Trophoblast cell (in vitro differentiated cells and primary cell): ENCODE measurements at regions not wholly inside any gene's neighbourhood (a gene's known extent, or its start where the extent isn't known, plus 50 kb on each side); places are given as distances from the start of the nearest gene placed in this dataset.

ENCODE experiments used
- DNase-seq, 2 donors: peaks; one replicate each; pipeline ENCODE4 v3.0.0-alpha.2; 2016
- H2AFZ ChIP-seq: 2 replicates; pipeline ENCODE4 v1.6.1; 2013; ENCODE audit warnings: low read length, moderate library complexity, mild to moderate bottlenecking; ENCODE audit not compliant: insufficient read depth, poor library complexity
- H2AK5ac ChIP-seq: 2 replicates; pipeline ENCODE4 v1.6.1; 2013; ENCODE audit warnings: mild to moderate bottlenecking, low read length
- H2BK120ac ChIP-seq: 2 replicates; pipeline ENCODE4 v1.6.1; 2013; ENCODE audit warnings: low read length, mild to moderate bottlenecking, moderate library complexity; ENCODE audit not compliant: insufficient read depth, poor library complexity
- H2BK12ac ChIP-seq: 2 replicates; pipeline ENCODE4 v1.6.1; 2013; ENCODE audit warnings: mild to moderate bottlenecking, low read length, moderate library complexity
- H2BK5ac ChIP-seq: 2 replicates; pipeline ENCODE4 v1.6.1; 2013; ENCODE audit warnings: low read length, low read depth, moderate library complexity, mild to moderate bottlenecking; ENCODE audit not compliant: poor library complexity
- H3K14ac ChIP-seq: 2 replicates; pipeline ENCODE4 v1.6.1; 2013; ENCODE audit warnings: mild to moderate bottlenecking, low read length
- H3K18ac ChIP-seq: 2 replicates; pipeline ENCODE4 v1.6.1; 2013; ENCODE audit warnings: mild to moderate bottlenecking, low read length
- H3K23ac ChIP-seq: 2 replicates; pipeline ENCODE4 v1.6.1; 2013; ENCODE audit warnings: low read length
- H3K27ac ChIP-seq: 2 replicates; pipeline ENCODE4 v1.5.1; 2013; ENCODE audit warnings: low read depth, mild to moderate bottlenecking, inconsistent platforms, low read length, moderate library complexity
- H3K27me3 ChIP-seq: 2 replicates; pipeline ENCODE4 v1.6.1; 2013; ENCODE audit warnings: inconsistent platforms, mild to moderate bottlenecking, low read length, moderate library complexity; ENCODE audit not compliant: insufficient read depth
- H3K36me3 ChIP-seq, 2 experiments: 1 replicate in 1 of 2; 2 replicates in 1 of 2; pipeline ENCODE4 v1.6.1; 2013; ENCODE audit warnings: low read length in 2 of 2, mild to moderate bottlenecking in 2 of 2, moderate library complexity in 1 of 2; ENCODE audit not compliant: insufficient read depth in 2 of 2, control insufficient read depth in 1 of 2
- H3K4ac ChIP-seq: 2 replicates; pipeline ENCODE4 v1.6.1; 2013; ENCODE audit warnings: low read depth, mild to moderate bottlenecking, low read length, moderate library complexity
- H3K4me1 ChIP-seq, 2 experiments: 1 replicate in 1 of 2; 2 replicates in 1 of 2; pipeline ENCODE4 v1.6.1; 2013; ENCODE audit warnings: low read length in 2 of 2, mild to moderate bottlenecking in 2 of 2, moderate library complexity in 1 of 2; ENCODE audit not compliant: insufficient read depth in 2 of 2, control insufficient read depth in 1 of 2
- H3K4me2 ChIP-seq: 2 replicates; pipeline ENCODE4 v1.6.1; 2013; ENCODE audit warnings: inconsistent platforms, mild to moderate bottlenecking, low read length, moderate library complexity
- H3K4me3 ChIP-seq: 2 replicates; pipeline ENCODE4 v1.5.1; 2013; ENCODE audit warnings: mild to moderate bottlenecking, low read depth, low read length, inconsistent platforms
- H3K79me1 ChIP-seq: one replicate; pipeline ENCODE4 v1.6.1; 2013; ENCODE audit warnings: low read length
- H3K79me2 ChIP-seq: 2 replicates; pipeline ENCODE4 v1.6.1; 2013; ENCODE audit warnings: low read length, mild to moderate bottlenecking; ENCODE audit not compliant: control insufficient read depth, insufficient read depth, poor library complexity
- H3K9ac ChIP-seq: 2 replicates; pipeline ENCODE4 v1.6.1; 2013; ENCODE audit warnings: mild to moderate bottlenecking, low read length
- H3K9me3 ChIP-seq: 2 replicates; pipeline ENCODE4 v1.6.1; 2013; ENCODE audit warnings: low read depth, mild to moderate bottlenecking, control low read depth, inconsistent platforms, low read length; ENCODE audit not compliant: insufficient read depth
- H4K12ac ChIP-seq: 2 replicates; pipeline ENCODE4 v1.6.1; 2013; ENCODE audit warnings: low read depth, mild to moderate bottlenecking, low read length, moderate library complexity
- H4K8ac ChIP-seq: 2 replicates; pipeline ENCODE4 v1.6.1; 2013; ENCODE audit warnings: low read depth, mild to moderate bottlenecking, low read length, moderate library complexity
- H4K91ac ChIP-seq: one replicate; pipeline ENCODE4 v1.6.1; 2013; ENCODE audit warnings: low read depth, mild to moderate bottlenecking, low read length, moderate library complexity
- WGBS: extraction: QIAGEN DNeasy Blood & Tissue Kit; methylation state at CpG from one replicate; pipeline ENCODE4 v1.1.7; 2013; ENCODE audit warnings: missing lambda C conversion rate; ENCODE audit not compliant: insufficient read length, insufficient coverage; ENCODE audit errors: extremely low coverage; 5-methylcytosine and 5-hydroxymethylcytosine counted together

GRCh38 chr6:118751072-118751471, 99.7 kb upstream of the CEP85L start:
- Histone ChIP-seq H3K79me1 (no peaks in the 10 kb centered on the region), H3K36me3 (no peaks in the 10 kb centered on the region), H2AFZ (no peak overlapping the region), H4K12ac (no peak overlapping the region), H2BK12ac (no peak overlapping the region), H2BK5ac (no peak overlapping the region), H4K8ac (no peak overlapping the region), H3K79me2 (no peaks in the 10 kb centered on the region), H3K27me3 (no peaks in the 10 kb centered on the region), H3K4me2 (no peak overlapping the region), H3K9me3 (peaks cover 2% of the 10 kb centered on the region), H3K23ac (no peak overlapping the region), H4K91ac (no peak overlapping the region), H3K4me1 (no peaks in the 10 kb centered on the region), H3K14ac (no peak overlapping the region), H2AK5ac (no peak overlapping the region), H3K4ac (no peak overlapping the region), H3K4me3 (no peak overlapping the region), H3K18ac (no peak overlapping the region), H3K27ac (no peak overlapping the region), H3K9ac (no peak overlapping the region), H2BK120ac (no peak overlapping the region)
- no peak for DNase-seq
- no CpG with 5 or more reads among the region's 3 CpGs for WGBS

- no CpG with 5 or more reads among the region's 2 CpGs for WGBS
- Histone ChIP-seq H3K79me1 (no peaks in the 10 kb centered on the region), H3K18ac (no peak overlapping the region), H3K27ac (no peak overlapping the region), H3K36me3 (no peaks in the 10 kb centered on the region), H4K91ac (no peak overlapping the region), H2BK12ac (no peak overlapping the region), H3K27me3 (no peaks in the 10 kb centered on the region), H3K14ac (no peak overlapping the region), H2AFZ (no peak overlapping the region), H3K79me2 (no peaks in the 10 kb centered on the region), H3K4me2 (no peak overlapping the region), H2BK5ac (no peak overlapping the region), H3K4ac (no peak overlapping the region), H3K4me1 (no peaks in the 10 kb centered on the region), H4K8ac (no peak overlapping the region), H2BK120ac (no peak overlapping the region), H4K12ac (no peak overlapping the region), H3K4me3 (no peak overlapping the region), H3K23ac (no peak overlapping the region), H3K9ac (no peak overlapping the region), H3K9me3 (no peaks in the 10 kb centered on the region), H2AK5ac (no peak overlapping the region)
- no peak for DNase-seq
These were observed 98.8 kb upstream of the CEP85L start for GRCh38 chr6:118750143-118750542.

DNA sequence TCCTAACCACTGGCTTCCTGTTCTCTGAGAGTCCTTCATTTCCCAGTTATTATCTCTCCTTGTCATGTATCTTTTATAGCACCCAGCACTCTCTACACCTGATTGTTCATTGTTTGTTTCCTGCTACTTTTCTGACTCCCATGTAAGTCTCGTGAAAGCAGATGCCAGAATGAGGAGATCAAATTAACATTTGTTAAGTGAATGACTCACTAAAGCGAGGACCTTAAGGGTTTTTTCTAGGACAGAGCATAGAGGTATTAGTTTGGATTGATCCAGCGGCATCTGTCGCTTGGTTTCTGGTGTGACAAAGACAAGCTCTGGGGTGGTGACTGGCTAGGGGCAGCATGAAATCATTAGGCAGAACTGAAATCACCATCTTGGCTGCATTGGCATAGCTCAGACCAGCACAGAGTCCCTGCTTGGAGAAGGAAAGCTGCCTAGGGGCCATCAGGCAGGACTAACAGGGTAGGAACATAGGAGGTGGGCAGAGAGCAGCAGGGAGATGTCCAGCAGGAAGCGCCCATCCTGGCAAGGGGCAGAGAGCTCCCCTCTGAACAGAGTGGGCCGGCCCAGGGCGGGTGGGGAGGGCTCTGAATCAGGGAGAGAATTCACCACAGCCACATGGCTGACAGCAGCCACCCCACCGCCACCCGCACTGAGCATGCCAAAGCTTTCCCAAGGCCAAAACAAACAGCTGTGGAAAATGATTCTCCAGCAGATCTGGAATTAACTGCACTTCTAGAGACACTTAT, 97.1 kb upstream of the CEP85L start:
- Histone ChIP-seq H3K27ac (no peak overlapping the region), H3K4me3 (no peak overlapping the region), H3K27me3 (no peaks in the 10 kb centered on the region), H3K4me2 (no peak overlapping the region), H3K4ac (no peak overlapping the region), H3K79me2 (no peaks in the 10 kb centered on the region), H3K4me1 (no peaks in the 10 kb centered on the region), H4K8ac (no peak overlapping the region), H2AK5ac (no peak overlapping the region), H2BK12ac (no peak overlapping the region), H2AFZ (no peak overlapping the region), H3K9ac (no peak overlapping the region), H3K36me3 (no peaks in the 10 kb centered on the region), H2BK5ac (no peak overlapping the region), H3K14ac (no peak overlapping the region), H4K12ac (no peak overlapping the region), H3K23ac (no peak overlapping the region), H3K18ac (no peak overlapping the region), H3K9me3 (no peaks in the 10 kb centered on the region), H3K79me1 (no peaks in the 10 kb centered on the region), H4K91ac (no peak overlapping the region), H2BK120ac (no peak overlapping the region)
- no CpG with 5 or more reads among the region's 9 CpGs for WGBS
- DNase-seq = no peak

DNA sequence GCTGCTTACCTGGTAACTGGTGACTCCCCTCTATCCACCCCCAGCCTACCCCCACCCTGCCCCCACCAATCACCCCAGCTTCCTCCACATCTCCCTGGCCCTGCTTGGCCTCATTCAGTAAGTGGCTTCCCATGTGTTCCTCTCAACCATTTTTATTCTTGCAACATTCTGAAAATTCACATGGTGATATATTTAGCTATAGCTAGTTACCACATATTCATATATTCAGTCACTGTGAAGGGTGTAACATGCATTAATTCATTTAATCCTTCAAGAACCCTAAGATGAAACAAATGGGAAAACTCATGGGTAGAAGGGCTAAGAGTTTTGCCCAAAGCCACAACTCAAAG, 95.4 kb upstream of the CEP85L start:
- Histone ChIP-seq H4K8ac (no peak overlapping the region), H2AK5ac (no peak overlapping the region), H3K9ac (no peak overlapping the region), H2AFZ (no peak overlapping the region), H3K4me3 (no peak overlapping the region), H3K9me3 (no peaks in the 10 kb centered on the region), H3K23ac (no peak overlapping the region), H3K18ac (no peak overlapping the region), H3K4ac (no peak overlapping the region), H3K79me2 (no peaks in the 10 kb centered on the region), H4K12ac (no peak overlapping the region), H3K27ac (no peak overlapping the region), H3K27me3 (no peaks in the 10 kb centered on the region), H2BK5ac (no peak overlapping the region), H3K4me1 (no peaks in the 10 kb centered on the region), H3K36me3 (no peaks in the 10 kb centered on the region), H3K4me2 (no peak overlapping the region), H2BK120ac (no peak overlapping the region), H4K91ac (no peak overlapping the region), H3K79me1 (no peaks in the 10 kb centered on the region), H2BK12ac (no peak overlapping the region), H3K14ac (no peak overlapping the region)
- no peak for DNase-seq
